ENCODE measurements at regions not wholly inside any gene's neighbourhood (a gene's known extent, or its start where the extent isn't known, plus 50 kb on each side); places are given as distances from the start of the nearest gene placed in this dataset.
"Not testable (repeated sequence)": the region's sequence is repeated elsewhere in the genome, so short reads cannot be mapped to it uniquely, and the experiment has no call there.

DNA sequence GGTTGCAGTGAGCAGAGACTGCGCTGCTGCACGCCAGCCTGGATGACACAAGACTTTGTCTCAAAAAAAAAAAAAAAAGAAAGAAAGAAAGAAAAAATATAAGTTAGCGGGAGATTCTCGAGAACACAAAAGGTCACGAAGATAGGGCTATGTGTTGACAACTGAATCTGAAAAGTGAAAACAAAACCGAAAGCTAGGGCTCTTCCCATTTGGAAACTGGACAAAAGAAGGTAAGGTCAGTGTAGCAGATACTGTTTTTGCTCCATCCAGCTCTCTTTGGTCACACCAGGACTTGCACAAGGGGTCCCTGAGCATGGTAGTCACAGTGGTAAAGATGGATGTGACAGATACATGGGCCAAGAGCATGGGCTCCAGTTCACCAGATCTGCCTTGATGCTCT lies 60.4 kb upstream of the MAP10 start:
- Histone ChIP-seq H3K27me3 (no peaks in the 10 kb centered on the region), H3K4me3 (no peak overlapping the region), H3K9me3 (peaks cover 2% of the 10 kb centered on the region), H3K36me3 (no peaks in the 10 kb centered on the region)
- DNase-seq: no peak

DNA sequence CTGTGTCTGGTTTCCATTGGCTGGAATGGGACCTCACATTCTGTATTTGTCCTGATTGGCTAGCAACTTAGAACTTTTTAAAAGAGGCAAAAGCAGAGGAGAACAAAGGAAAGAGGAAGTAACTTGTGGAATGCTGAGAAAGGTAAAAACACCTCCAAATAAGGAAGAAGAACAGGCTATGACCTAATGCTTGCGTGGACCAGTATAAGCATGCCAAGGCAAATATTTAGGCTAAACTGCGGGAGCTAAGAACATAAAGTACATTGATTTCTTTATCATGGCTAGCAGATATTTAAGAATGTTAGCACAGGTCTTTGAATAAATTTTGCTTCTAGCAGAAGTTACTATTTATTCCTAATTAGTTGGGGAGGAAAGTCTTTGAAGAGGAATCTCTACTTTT lies 59.5 kb upstream of the MAP10 start:
- H3K4me3 ChIP-seq, DNase-seq, H3K27me3 ChIP-seq, H3K9me3 ChIP-seq, H3K36me3 ChIP-seq: not testable (repeated sequence)

DNA sequence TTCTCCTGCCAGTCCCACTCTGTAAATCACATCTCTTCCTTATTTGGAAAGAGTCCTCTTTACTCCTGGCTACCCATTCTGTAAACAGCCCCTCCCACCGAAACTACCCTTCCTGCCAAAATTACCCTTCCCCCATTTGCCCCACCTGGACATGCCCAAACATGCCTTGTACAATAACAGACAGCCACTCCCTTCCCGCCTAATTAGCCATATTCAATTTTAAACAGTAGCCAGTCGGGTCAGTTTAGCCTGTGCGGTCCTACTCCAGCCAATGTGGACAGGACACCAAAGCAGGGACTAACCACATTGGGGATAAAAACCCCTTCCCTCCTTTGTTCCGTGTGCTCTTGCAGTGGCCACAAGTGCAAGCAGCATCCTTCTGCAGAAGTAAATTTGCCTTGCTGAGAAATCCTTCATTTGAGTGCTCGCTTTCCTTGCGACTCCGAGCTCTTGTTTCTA lies 56.3 kb upstream of the MAP10 start:
- Histone ChIP-seq H3K9me3 (peaks cover 5% of the 10 kb centered on the region), H3K4me3 (no peak overlapping the region), H3K27me3 (no peaks in the 10 kb centered on the region), H3K36me3 (no peaks in the 10 kb centered on the region)
- no peak for DNase-seq

DNA sequence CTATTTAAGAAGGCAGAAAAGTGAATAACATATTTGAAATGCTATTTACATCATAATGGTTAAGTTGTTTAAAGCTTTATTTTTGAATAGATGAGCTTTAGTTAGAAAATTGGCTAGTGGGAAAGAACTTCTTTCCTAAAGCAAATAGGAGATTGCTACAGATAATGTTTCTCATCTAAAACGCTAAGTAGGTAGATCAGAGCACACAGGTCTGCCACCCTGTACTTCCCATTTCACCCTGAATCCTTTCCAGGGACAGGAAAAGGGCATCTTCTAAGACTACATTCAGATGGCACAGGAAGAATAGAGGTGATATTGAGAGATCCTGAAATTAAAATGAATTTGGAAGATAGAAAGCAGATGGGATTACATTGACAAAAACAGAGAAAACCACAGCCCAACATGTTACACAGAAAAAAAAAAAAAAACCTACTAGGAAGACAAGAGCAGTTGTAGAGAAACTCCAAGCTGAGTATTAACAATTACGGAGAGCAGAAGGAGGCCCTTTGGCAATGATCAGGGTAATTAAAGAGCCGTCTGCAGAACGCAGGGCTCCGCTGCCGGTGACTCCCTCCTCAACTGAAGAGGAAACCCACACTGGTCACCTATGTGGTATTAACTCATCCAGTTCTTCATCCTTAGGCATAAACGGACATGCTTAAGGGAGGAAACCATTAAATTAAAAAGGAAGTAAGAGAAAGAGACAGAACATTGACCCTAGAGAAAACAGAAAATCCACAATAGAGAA lies 53.6 kb upstream of the MAP10 start:
- no peak overlapping the region for H3K4me3 ChIP-seq
- DNase-seq: no peak
- H3K9me3 ChIP-seq: peaks cover 5% of the 10 kb centered on the region
- no peaks in the 10 kb centered on the region for H3K27me3 ChIP-seq
- H3K36me3 ChIP-seq: no peaks in the 10 kb centered on the region

DNA sequence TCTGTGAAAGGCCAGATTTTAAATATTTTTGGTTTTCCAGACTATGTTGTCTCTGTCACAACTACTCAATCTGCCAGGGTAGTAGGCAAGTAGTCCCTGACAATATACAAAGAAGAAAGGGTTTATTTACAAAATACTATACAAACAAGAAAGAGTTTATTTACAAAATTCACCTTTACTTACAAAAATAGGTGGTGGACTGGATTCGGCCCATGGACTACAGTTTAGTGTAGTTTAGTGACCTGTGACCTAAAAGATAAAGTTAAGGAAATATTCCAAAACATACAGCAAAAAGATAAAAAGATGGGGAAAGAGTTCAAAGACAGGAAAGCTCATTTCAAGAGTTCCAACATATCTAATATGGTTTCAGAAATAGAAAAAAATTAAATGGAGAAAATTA lies 52.9 kb upstream of the MAP10 start:
- Histone ChIP-seq H3K27me3 (no peaks in the 10 kb centered on the region), H3K36me3 (no peaks in the 10 kb centered on the region), H3K4me3 (no peak overlapping the region), H3K9me3 (peaks cover 5% of the 10 kb centered on the region)
- DNase-seq: no peak

DNA sequence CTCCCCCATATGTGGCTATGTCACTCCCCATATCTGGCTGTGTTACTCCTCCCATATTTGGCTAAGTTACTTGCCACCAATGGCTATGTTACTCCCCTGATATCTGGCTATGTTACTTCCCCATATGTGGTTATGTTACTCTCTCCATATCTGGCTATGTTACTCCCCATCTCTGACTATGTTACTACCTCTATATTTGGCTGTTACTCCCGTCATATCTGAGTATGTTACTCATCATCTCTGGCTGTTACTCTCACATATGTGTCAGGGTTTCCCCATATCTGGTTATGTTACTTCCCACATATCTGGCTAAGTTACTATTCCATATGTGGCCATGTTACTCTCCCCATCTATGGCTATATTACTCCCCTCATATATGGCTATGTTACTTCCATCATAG lies 50.3 kb upstream of the MAP10 start:
- Histone ChIP-seq H3K27me3 (no peaks in the 10 kb centered on the region), H3K9me3 (0 out of 2 replicates have a peak, but pooled peaks cover 2% of the 10 kb centered on the region), H3K4me3 (no peak overlapping the region), H3K36me3 (no peaks in the 10 kb centered on the region)
- no peak for DNase-seq

All from MG63 (cell line).